Lower lobe of right lung (tissue), 2 donors: ENCODE measurements at regions not wholly inside any gene's neighbourhood (a gene's known extent, or its start where the extent isn't known, plus 50 kb on each side); places are given as distances from the start of the nearest gene placed in this dataset.

ENCODE experiments used
- ATAC-seq, 2 donors: fragments of 200-7000 bp; cut with Tn5 transposase; one replicate each; pipeline ENCODE4 v1.9.1; 2020 to 2022; ENCODE audit warnings: mild to moderate bottlenecking in 2 of 2, moderate library complexity in 2 of 2
- DNase-seq: peaks from one replicate; pipeline ENCODE4 v3.0.0-alpha.2; 2020
- H3K27ac ChIP-seq: fragments of 200-600 bp; one replicate; pipeline ENCODE4 v1.8.0; 2022
- H3K27me3 ChIP-seq: fragments of 200-600 bp; one replicate; pipeline ENCODE4 v1.8.0; 2022; ENCODE audit warnings: low read depth
- H3K36me3 ChIP-seq: fragments of 200-600 bp; one replicate; pipeline ENCODE4 v1.8.0; 2022; ENCODE audit warnings: mild to moderate bottlenecking
- H3K4me1 ChIP-seq: fragments of 200-600 bp; one replicate; pipeline ENCODE4 v1.8.0; 2022
- H3K4me3 ChIP-seq: fragments of 200-600 bp; one replicate; pipeline ENCODE4 v1.8.0; 2022; ENCODE audit warnings: mild to moderate bottlenecking
- H3K9me3 ChIP-seq: fragments of 200-600 bp; one replicate; pipeline ENCODE4 v1.8.0; 2022
- CTCF ChIP-seq: fragments of 200-600 bp; IDR thresholded peaks from one replicate; pipeline ENCODE4 v1.8.0; 2022; ENCODE audit warnings: antibody characterized with exemption, mild to moderate bottlenecking
- intact Hi-C: fragments of 100-400 bp; cut with DNase I; formaldehyde crosslinking; loops from one replicate; pipeline ENCODE4 v1.11.0; 2022
- donor health status: DM: no; HTN: yes; CAD: no; lungs with severe emphysema.

- no peak for TF ChIP-seq CTCF
- Histone ChIP-seq H3K4me1 (peaks cover 12% of the 10 kb centered on the region), H3K36me3 (no peaks in the 10 kb centered on the region), H3K27ac (peak overlapping the region; percentile 58), H3K4me3 (no peak overlapping the region), H3K27me3 (no peaks in the 10 kb centered on the region), H3K9me3 (no peaks in the 10 kb centered on the region)
- ATAC-seq: peak in 1 of 2 donors; percentile 25
- intact Hi-C loops: no loop called here
- DNase-seq: no peak
Observed at GRCh38 chr1:91121366-91121765, 99.5 kb upstream of the ZNF644 start.

GRCh38 chr1:91120936-91121335 is 99.1 kb upstream of the ZNF644 start:
- ATAC-seq (peak; percentile 80 to 83), DNase-seq (no peak)
- Histone ChIP-seq H3K4me1 (peaks cover 12% of the 10 kb centered on the region), H3K9me3 (no peaks in the 10 kb centered on the region), H3K36me3 (no peaks in the 10 kb centered on the region), H3K4me3 (no peak overlapping the region), H3K27ac (peak overlapping the region; percentile 58), H3K27me3 (no peaks in the 10 kb centered on the region)
- intact Hi-C loops: no loop called here
- TF ChIP-seq CTCF: no peak

GRCh38 chr1:91120421-91120820 is 98.6 kb upstream of the ZNF644 start:
- no peaks in the 10 kb centered on the region for H3K36me3 ChIP-seq
- peak overlapping the region; percentile 58 for H3K27ac ChIP-seq
- no peaks in the 10 kb centered on the region for H3K9me3 ChIP-seq
- H3K4me1 ChIP-seq: peaks cover 12% of the 10 kb centered on the region
- intact Hi-C loops: no loop called here
- H3K4me3 ChIP-seq: no peak overlapping the region
- peak; percentile 73 to 85 for ATAC-seq
- H3K27me3 ChIP-seq: no peaks in the 10 kb centered on the region
- peak; percentile 54 for DNase-seq
- no peak for TF ChIP-seq CTCF

- Histone ChIP-seq H3K36me3 (no peaks in the 10 kb centered on the region), H3K9me3 (no peaks in the 10 kb centered on the region), H3K27ac (no peak overlapping the region), H3K27me3 (no peaks in the 10 kb centered on the region), H3K4me3 (no peak overlapping the region), H3K4me1 (peaks cover 5% of the 10 kb centered on the region)
- DNase-seq (no peak), ATAC-seq (no peak)
- no peak for TF ChIP-seq CTCF
- intact Hi-C loops: no loop called here
Observed at GRCh38 chr1:91104712-91105111, 82.9 kb upstream of the ZNF644 start.

GRCh38 chr1:91101328-91101727 is 79.5 kb upstream of the ZNF644 start:
- Histone ChIP-seq H3K36me3 (no peaks in the 10 kb centered on the region), H3K4me1 (peaks cover 5% of the 10 kb centered on the region), H3K27ac (no peak overlapping the region), H3K9me3 (no peaks in the 10 kb centered on the region), H3K4me3 (no peak overlapping the region), H3K27me3 (no peaks in the 10 kb centered on the region)
- no peak for ATAC-seq
- intact Hi-C loops: no loop called here
- DNase-seq: no peak
- TF ChIP-seq CTCF: no peak
